Retinal pigment epithelial cell (primary cell): ENCODE measurements at regions not wholly inside any gene's neighbourhood (a gene's known extent, or its start where the extent isn't known, plus 50 kb on each side); places are given as distances from the start of the nearest gene placed in this dataset.
A peak's percentile ranks its signal among the peaks of the same experiment; 100 is the strongest.

Source experiments
- DNase-seq: peaks from one replicate; pipeline ENCODE4 v3.0.0-alpha.2; 2010; ENCODE audit warnings: low read depth
- H3K4me3 ChIP-seq: 2 replicates; pipeline ENCODE4 v1.5.1; 2011; ENCODE audit warnings: mild to moderate bottlenecking, low read length, control low read depth, moderate library complexity
- TF ChIP-seq, protein P1 (sequence below): conservative IDR thresholded peaks from 2 replicates; pipeline ENCODE4 v1.5.1; 2011; ENCODE audit warnings: low read depth, low read length, control low read depth, inconsistent platforms

DNA sequence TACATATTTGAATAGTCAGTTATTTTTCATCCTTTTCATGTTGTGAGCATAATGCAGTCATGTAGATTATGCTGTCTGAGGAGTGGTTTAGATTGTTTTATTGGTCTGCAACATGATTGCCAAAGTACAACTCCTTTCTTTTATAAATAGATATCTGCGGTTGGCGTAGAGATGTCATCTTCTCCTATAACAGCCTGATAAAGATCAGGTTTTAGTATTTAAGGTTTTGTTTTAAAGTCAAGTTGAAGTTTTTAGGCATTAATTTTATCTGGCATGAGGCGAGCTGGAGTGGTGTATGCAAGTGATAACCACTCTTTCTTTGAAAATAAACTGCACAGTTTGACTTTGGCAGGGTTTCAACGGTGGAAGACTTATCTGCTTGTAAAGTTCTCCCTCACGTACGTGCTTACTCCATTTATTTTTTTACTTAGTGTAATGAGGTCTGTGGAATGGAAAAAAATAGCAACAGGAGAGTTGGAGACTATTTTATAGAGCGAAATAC, 126.3 kb downstream of the FBXO8 start:
- TF ChIP-seq, protein P1, sequence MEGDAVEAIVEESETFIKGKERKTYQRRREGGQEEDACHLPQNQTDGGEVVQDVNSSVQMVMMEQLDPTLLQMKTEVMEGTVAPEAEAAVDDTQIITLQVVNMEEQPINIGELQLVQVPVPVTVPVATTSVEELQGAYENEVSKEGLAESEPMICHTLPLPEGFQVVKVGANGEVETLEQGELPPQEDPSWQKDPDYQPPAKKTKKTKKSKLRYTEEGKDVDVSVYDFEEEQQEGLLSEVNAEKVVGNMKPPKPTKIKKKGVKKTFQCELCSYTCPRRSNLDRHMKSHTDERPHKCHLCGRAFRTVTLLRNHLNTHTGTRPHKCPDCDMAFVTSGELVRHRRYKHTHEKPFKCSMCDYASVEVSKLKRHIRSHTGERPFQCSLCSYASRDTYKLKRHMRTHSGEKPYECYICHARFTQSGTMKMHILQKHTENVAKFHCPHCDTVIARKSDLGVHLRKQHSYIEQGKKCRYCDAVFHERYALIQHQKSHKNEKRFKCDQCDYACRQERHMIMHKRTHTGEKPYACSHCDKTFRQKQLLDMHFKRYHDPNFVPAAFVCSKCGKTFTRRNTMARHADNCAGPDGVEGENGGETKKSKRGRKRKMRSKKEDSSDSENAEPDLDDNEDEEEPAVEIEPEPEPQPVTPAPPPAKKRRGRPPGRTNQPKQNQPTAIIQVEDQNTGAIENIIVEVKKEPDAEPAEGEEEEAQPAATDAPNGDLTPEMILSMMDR, result no peak
- no peak overlapping the region for H3K4me3 ChIP-seq
- DNase-seq, result no peak

DNA sequence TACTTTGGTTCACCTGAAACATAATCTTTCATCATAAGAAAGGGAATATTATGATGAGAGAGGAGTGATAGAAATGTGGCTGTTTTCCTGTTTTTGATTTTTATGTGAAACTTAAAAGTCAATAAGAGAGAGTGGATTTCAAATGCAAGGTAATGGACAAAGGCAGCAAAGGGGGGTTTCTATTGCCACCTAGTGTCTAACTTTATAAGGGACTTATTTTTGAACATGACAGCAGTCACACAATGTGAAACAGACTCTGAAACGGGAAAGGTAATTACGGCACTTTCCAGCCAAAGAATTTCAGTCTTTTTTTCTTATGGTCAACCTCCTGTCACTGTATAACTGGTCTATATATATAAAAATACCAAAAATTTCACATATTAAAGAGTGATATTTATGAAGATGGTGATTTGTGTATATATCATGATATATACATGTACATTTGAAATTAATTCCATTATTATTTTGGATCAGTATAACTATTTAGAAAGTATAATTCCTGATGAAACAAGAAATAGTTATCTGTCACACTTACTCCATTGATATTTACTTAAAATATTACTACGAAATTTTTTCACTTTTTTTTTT, 127.1 kb downstream of the FBXO8 start:
- DNase-seq, result peak; percentile 20
- H3K4me3 ChIP-seq, result no peak overlapping the region
- TF ChIP-seq, protein P1, result peak; percentile 74

DNA sequence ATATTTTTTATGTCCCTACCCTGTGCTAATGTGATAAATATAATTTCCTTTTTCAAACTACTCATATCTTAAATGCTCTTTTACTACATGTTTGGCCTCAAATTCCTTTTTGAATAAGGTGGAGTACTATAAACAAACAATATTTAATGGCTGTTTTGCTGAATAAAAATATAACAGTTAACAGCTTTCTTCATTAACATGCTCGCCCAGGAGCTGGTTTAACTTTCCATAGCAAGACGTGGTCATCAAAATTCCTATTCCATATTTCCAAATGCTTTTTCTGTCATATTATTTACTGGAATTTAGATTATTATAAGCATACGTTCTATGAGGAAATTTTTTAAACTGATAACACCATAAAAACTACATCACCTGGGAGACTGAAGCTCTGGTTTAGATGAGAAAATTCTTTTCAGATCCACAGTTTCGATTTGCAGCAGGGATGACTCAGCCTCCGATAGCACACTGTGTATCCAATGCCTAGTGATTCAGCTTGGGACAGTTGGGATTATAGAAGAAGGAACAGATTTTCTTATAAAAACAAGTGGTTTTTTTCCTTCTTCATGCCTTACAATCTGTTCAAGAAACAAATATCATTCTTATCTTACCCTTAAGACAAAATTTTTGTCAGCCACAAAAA, 129.1 kb downstream of the FBXO8 start:
- TF ChIP-seq, protein P1, result no peak
- H3K4me3 ChIP-seq, result no peak overlapping the region
- peak; percentile 20 for DNase-seq

DNA sequence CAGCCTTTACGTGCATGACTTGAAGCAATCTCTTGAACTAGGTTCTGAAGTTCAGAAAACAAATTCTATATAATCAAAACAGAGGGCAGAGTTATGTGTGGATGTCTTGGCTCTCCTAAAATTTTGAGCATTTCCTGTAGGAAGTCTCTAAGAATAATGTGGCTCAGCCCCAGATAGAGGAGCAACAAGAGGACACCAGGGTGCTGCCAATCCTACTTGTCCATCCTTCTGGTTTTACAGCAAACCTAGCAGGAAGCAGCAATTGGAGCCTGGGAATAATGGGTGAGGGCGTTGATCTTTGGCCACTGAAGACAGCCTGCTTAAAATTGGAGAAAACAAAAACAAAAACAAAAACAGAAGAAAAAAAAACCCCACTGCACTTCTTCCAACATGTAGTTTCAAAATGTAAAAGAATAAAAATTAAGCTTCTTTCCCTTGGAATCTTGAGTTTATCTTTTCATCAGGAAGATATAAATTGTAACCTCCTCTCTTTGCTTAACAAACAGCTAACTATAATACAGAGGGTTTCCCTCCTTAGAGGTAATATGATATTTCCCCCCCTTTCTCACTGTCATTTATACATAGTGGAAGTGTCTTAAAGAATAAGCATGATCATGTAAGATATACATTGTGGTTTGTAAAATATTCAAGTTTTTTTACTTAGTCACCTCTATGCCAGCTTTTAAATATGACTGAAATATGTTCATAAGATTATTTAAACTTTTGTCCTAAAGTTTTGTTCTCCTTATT, 130.6 kb downstream of the FBXO8 start:
- TF ChIP-seq, protein P1, result no peak
- no peak for DNase-seq
- H3K4me3 ChIP-seq, result no peak overlapping the region

DNA sequence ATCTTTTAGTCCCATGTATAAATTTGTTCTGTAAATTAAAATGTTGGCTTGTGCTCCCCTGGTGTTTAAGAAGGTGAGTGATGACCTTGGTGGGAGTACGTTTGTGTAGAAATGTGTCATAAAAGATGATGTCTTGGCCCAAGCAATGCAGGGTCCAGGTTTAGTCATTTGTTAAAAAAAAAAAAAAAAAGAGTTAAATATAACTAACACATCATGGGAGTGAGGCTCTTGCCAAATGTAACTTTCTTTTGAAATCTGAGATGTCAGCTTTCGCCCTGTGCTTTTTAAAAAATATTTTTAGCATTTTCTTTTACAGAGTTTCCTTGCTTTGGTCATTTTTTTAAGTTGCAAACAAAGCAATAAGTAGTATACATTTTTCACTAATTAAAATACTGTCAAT, 135.6 kb downstream of the FBXO8 start:
- H3K4me3 ChIP-seq, result no peak overlapping the region
- DNase-seq, result no peak
- TF ChIP-seq, protein P1, result no peak

DNA sequence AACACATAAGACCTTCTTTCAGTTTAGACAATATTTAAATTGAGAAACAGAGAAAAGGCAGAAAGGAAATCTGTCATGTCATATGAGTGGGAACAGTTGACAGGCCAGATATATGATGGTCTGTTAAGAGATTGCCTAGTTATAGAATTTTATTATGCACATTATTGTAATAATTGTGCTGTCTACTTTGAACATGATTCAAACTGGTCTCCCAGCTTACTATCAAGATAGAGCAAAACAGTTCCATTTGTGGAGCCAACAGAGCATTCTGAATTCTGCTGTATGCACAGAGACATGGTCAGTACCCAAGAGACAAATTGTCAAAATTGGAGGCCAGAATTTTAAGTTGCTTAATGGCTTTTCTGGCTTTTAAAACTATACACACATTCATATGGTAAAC, 139.4 kb downstream of the FBXO8 start:
- no peak overlapping the region for H3K4me3 ChIP-seq
- TF ChIP-seq, protein P1, result no peak
- no peak for DNase-seq

DNA sequence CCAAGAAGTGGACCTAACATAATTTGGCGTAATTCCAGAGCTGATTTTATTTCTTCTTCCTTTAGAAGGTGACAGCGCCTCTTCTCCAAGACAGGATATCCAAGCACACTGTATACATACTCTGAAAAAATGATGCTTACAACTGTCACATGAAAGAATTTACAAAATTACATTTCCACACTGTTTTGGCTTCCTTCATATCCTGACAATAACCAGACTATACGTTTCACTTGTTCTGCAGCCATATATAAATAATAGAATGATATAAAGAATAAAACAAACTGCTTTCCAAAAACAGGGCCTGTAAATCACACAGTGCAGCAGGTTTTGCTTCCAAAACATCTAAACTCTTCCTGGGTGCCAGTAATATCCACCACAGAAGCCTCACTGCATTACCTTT, 141.6 kb downstream of the FBXO8 start:
- TF ChIP-seq, protein P1, result no peak
- DNase-seq, result no peak
- no peak overlapping the region for H3K4me3 ChIP-seq
